SJSA1 (cell line): ENCODE measurements at regions not wholly inside any gene's neighbourhood (a gene's known extent, or its start where the extent isn't known, plus 50 kb on each side); places are given as distances from the start of the nearest gene placed in this dataset.
A peak's percentile ranks its signal among the peaks of the same experiment; 100 is the strongest.
"Not testable (repeated sequence)": the region's sequence is repeated elsewhere in the genome, so short reads cannot be mapped to it uniquely, and the experiment has no call there.

Source experiments
- DNase-seq, 2 experiments: peaks; one replicate each; pipeline ENCODE4 v3.0.0-alpha.2; 2015 to 2020; ENCODE audit warnings: low spot score in 2 of 2, low read depth in 1 of 2
- H3K27ac ChIP-seq: fragments of 250-450 bp; sonication (Bioruptor Pico); 2 replicates; pipeline ENCODE4 v1.5.1; 2020; ENCODE audit warnings: mild to moderate bottlenecking, moderate library complexity
- H3K27me3 ChIP-seq: fragments of 250-450 bp; sonication (Bioruptor Pico); replicated peaks from 2 replicates; pipeline ENCODE4 v1.5.1; 2020; ENCODE audit warnings: mild to moderate bottlenecking, moderate library complexity
- H3K36me3 ChIP-seq: fragments of 250-450 bp; sonication (Bioruptor Pico); 2 replicates; pipeline ENCODE4 v1.5.1; 2020; ENCODE audit warnings: mild to moderate bottlenecking
- H3K4me1 ChIP-seq: fragments of 250-450 bp; sonication (Bioruptor Pico); replicated peaks from 2 replicates; pipeline ENCODE4 v1.6.1; 2021; ENCODE audit warnings: mild to moderate bottlenecking
- H3K4me3 ChIP-seq: fragments of 250-450 bp; sonication (Bioruptor Pico); 2 replicates; pipeline ENCODE4 v1.5.1; 2020; ENCODE audit warnings: mild to moderate bottlenecking
- H3K9me3 ChIP-seq: fragments of 250-450 bp; sonication (Bioruptor Pico); replicated peaks from 2 replicates; pipeline ENCODE4 v1.5.1; 2020; ENCODE audit warnings: mild to moderate bottlenecking

- Histone ChIP-seq H3K36me3 (no peaks in the 10 kb centered on the region), H3K27me3 (no peaks in the 10 kb centered on the region), H3K27ac (no peak overlapping the region), H3K9me3 (no peaks in the 10 kb centered on the region), H3K4me3 (no peak overlapping the region), H3K4me1 (no peaks in the 10 kb centered on the region)
- DNase-seq, result peak in 1 of 2 experiments; percentile 30
Measured at GRCh38 chr14:105882626-105883025, 356.2 kb downstream of the TMEM121 start.

GRCh38 chr14:105883066-105884005 is 357.0 kb downstream of the TMEM121 start:
- Histone ChIP-seq H3K4me1 (no peaks in the 10 kb centered on the region), H3K9me3 (no peaks in the 10 kb centered on the region), H3K27ac (no peak overlapping the region), H3K27me3 (no peaks in the 10 kb centered on the region), H3K4me3 (no peak overlapping the region), H3K36me3 (no peaks in the 10 kb centered on the region)
- DNase-seq, result peak in 1 of 2 experiments; percentile 17

DNA sequence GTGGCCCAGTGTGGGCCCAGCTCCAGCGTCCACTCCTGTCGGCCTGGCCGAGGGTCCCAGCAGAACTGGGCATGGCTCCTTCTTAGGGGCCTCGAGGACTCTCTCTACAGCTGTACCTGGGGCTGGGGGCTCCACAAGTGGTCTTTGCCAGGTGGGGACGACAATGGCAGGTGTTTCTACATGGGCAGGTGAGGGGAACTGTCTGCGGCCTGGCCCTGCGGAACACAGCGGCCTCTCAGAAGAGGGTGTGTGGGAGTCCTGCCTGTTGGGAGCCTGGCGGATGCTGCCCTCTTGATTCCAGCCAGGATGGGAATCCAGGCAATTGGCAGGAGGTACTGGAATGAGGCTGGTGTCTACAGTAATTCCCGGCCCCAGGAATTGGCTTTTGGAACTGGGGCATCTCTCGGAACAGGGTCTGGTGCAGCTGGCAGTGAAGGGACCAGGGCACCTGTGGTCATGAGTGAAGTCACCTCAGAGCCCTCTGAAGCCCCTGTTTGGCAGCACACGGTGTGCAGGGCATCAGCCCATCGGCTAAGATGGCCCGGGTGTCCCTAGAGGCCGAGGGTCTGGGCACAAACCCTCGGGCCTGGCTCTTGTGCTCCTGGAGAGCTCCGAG is 357.9 kb downstream of the TMEM121 start:
- not testable (repeated sequence) for H3K36me3 ChIP-seq, H3K27ac ChIP-seq, H3K27me3 ChIP-seq, DNase-seq, H3K4me3 ChIP-seq, H3K4me1 ChIP-seq, H3K9me3 ChIP-seq

GRCh38 chr14:105884808-105885281 is 358.5 kb downstream of the TMEM121 start:
- peak in 1 of 2 experiments; percentile 14 for DNase-seq
- H3K4me3 ChIP-seq, result no peak overlapping the region
- H3K27ac ChIP-seq, result no peak overlapping the region
- no peaks in the 10 kb centered on the region for H3K27me3 ChIP-seq
- no peaks in the 10 kb centered on the region for H3K9me3 ChIP-seq
- no peaks in the 10 kb centered on the region for H3K36me3 ChIP-seq
- no peaks in the 10 kb centered on the region for H3K4me1 ChIP-seq

GRCh38 chr14:105885561-105886320 is 359.4 kb downstream of the TMEM121 start:
- DNase-seq, result peak in 1 of 2 experiments; percentile 35
- H3K9me3 ChIP-seq, result no peaks in the 10 kb centered on the region
- no peaks in the 10 kb centered on the region for H3K4me1 ChIP-seq
- no peaks in the 10 kb centered on the region for H3K27me3 ChIP-seq
- H3K36me3 ChIP-seq, result no peaks in the 10 kb centered on the region
- no peak overlapping the region for H3K4me3 ChIP-seq
- no peak overlapping the region for H3K27ac ChIP-seq

GRCh38 chr14:105886791-105887191 is 360.4 kb downstream of the TMEM121 start:
- H3K4me3 ChIP-seq, H3K4me1 ChIP-seq, H3K9me3 ChIP-seq, H3K27me3 ChIP-seq, H3K36me3 ChIP-seq, H3K27ac ChIP-seq: not testable (repeated sequence)
- DNase-seq, result peak in 1 of 2 experiments; percentile 28

DNA sequence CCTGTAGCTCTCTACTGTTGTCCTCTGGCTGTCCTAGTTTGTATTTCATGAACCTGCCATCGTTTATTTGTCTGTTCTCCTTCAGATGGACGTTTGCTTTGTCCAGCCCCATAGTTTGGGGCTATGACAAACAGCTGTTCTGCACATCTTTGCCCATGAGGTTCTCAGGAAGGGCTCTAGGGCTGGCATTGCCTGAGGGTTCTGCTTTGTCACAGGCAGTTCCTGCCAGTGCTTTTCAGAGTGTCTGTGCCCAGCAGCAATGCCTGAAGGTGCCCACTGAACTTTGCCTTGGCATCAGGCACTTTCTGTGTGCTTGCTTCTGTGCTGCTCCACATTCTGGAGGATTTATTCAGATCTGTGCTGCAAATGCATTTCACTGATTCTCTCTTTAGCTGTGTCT is 361.3 kb downstream of the TMEM121 start:
- H3K36me3 ChIP-seq, result no peaks in the 10 kb centered on the region
- H3K4me3 ChIP-seq, result no peak overlapping the region
- H3K27me3 ChIP-seq, result no peaks in the 10 kb centered on the region
- H3K9me3 ChIP-seq, result no peaks in the 10 kb centered on the region
- no peak overlapping the region for H3K27ac ChIP-seq
- H3K4me1 ChIP-seq, result no peaks in the 10 kb centered on the region
- DNase-seq, result no peak

- H3K9me3 ChIP-seq, result no peaks in the 10 kb centered on the region
- H3K36me3 ChIP-seq, result no peaks in the 10 kb centered on the region
- DNase-seq, result no peak
- no peaks in the 10 kb centered on the region for H3K4me1 ChIP-seq
- H3K27ac ChIP-seq, result no peak overlapping the region
- no peak overlapping the region for H3K4me3 ChIP-seq
- no peaks in the 10 kb centered on the region for H3K27me3 ChIP-seq
Measured at GRCh38 chr14:105888151-105888550, 361.8 kb downstream of the TMEM121 start.

DNA sequence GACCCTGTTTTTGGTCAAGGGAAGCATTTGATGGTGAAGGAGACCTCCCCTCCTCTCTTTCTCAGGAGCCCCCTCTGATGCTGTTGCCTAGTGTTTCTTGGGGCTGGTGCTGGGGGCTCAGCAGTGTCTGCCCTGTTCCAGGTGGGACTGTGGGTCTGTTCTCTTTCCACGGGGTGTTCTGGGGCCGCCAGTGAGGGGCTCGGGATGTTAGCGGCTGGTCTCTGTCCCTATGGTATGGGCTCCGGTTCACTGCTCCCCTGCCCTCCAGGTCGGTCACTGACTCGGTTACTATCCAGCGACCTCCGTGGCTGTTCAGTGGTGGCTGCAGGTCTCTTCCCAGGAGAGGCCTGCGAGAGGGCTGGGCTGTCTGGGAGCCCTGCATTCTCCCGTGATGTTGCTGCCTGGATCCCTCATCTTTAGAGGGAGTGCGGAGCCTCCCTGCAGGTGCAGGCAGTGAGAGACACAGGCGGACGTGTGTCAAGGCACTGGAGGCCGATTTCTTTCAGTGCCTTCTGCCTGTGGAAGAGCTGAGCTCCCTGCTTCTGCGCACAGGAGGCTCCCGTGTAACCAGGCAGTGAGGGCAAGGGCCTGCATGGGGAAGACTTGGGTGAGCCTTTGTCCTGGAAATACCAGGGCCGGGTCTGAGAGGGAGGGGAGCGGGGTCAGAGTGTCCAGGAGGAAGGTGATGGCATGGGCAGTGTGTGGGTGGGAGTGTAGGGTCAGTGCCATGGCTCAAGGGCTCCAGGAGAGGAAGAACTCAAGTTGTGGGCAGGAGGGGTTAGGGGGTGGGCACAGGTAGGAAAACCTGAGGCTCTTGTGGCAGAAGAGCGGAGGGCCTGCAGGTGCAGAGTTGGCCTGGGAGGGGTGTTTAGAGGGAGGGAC is 362.6 kb downstream of the TMEM121 start:
- no peaks in the 10 kb centered on the region for H3K9me3 ChIP-seq
- no peak for DNase-seq
- H3K36me3 ChIP-seq, result no peaks in the 10 kb centered on the region
- no peaks in the 10 kb centered on the region for H3K27me3 ChIP-seq
- H3K4me1 ChIP-seq, result no peaks in the 10 kb centered on the region
- no peak overlapping the region for H3K4me3 ChIP-seq
- no peak overlapping the region for H3K27ac ChIP-seq

- Histone ChIP-seq H3K4me1 (no peaks in the 10 kb centered on the region), H3K4me3 (no peak overlapping the region), H3K27me3 (no peaks in the 10 kb centered on the region), H3K27ac (no peak overlapping the region), H3K36me3 (no peaks in the 10 kb centered on the region), H3K9me3 (no peaks in the 10 kb centered on the region)
- DNase-seq, result peak in 1 of 2 experiments; percentile 26
Measured at GRCh38 chr14:105889666-105890473, 363.5 kb downstream of the TMEM121 start.

DNA sequence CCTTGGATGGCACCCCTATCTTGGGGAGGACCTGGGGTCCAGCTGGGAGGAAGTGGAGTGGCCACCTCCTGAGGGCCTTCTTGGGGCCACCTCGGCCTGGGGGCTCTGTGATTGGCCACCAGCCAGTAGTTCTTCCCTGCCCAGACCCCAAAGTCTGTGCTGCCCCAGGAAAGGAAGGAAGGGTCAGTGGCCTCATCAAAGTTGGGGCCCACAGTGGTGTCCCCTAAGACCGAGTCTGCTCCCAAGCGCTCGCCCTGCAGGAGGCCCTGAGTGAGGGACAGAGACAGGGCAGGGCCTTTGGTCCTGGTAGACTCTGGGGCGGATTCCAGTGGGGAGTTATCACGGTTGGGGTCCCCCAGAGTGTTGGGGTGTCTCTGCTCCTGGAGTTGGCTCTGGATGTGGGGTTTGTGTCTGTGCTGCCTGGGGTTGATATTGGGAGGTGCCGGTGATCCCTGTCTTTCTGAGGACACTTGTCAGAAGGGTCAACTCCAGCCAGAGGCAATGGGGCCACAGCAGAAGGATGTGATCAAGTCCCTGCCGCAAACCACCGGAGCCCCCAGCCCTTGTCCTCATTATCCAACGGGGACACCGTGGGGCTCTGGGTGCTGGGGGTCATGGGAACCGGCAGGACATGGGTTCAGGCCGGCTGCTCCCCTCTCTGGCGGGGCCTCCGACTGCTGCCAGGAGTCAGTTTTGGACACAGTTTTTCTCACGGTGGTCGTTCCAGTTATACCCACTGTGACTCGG is 364.3 kb downstream of the TMEM121 start:
- Histone ChIP-seq H3K4me3 (no peak overlapping the region), H3K27ac (no peak overlapping the region), H3K27me3 (no peaks in the 10 kb centered on the region), H3K9me3 (no peaks in the 10 kb centered on the region), H3K4me1 (no peaks in the 10 kb centered on the region), H3K36me3 (no peaks in the 10 kb centered on the region)
- DNase-seq, result peak in 1 of 2 experiments; percentile 33

GRCh38 chr14:105891221-105891602 is 364.8 kb downstream of the TMEM121 start:
- peak in 1 of 2 experiments; percentile 21 for DNase-seq
- H3K36me3 ChIP-seq, result no peaks in the 10 kb centered on the region
- no peak overlapping the region for H3K4me3 ChIP-seq
- no peak overlapping the region for H3K27ac ChIP-seq
- H3K27me3 ChIP-seq, result no peaks in the 10 kb centered on the region
- no peaks in the 10 kb centered on the region for H3K4me1 ChIP-seq
- no peaks in the 10 kb centered on the region for H3K9me3 ChIP-seq
